Activated CD4-positive, alpha-beta T cell treated with anti-CD3 and anti-CD28 coated beads, Interleukin-10, Interleukin-2, amounts not matched to agents 100 ng/mL and 50 ng/mL, durations not matched to agents 16 hours and 8 hours (primary cell): ENCODE measurements at regions not wholly inside any gene's neighbourhood (a gene's known extent, or its start where the extent isn't known, plus 50 kb on each side); places are given as distances from the start of the nearest gene placed in this dataset.

Source experiments
- DNase-seq: peaks from one replicate; pipeline ENCODE4 v3.0.0-alpha.2; 2020

GRCh38 chr9:89697553-89697952, 92.7 kb downstream of the GADD45G start:
- no peak for DNase-seq

- DNase-seq, result no peak
Observed at GRCh38 chr9:89698411-89699005, 93.7 kb downstream of the GADD45G start.

- DNase-seq, result no peak
Observed at GRCh38 chr9:89699646-89700045, 94.8 kb downstream of the GADD45G start.

- DNase-seq, result peak; percentile 82
Observed at GRCh38 chr9:89701221-89701798, 96.5 kb downstream of the GADD45G start.

GRCh38 chr9:89702401-89702800, 97.6 kb downstream of the GADD45G start:
- DNase-seq, result no peak

GRCh38 chr9:89705651-89706050, 100.8 kb downstream of the GADD45G start:
- no peak for DNase-seq

- DNase-seq, result no peak
Observed at GRCh38 chr9:89706086-89706485, 101.3 kb downstream of the GADD45G start.

GRCh38 chr9:89706731-89707191, 101.9 kb downstream of the GADD45G start:
- no peak for DNase-seq

- DNase-seq, result no peak
Observed at GRCh38 chr9:89710697-89711096, 105.9 kb downstream of the GADD45G start.

GRCh38 chr9:89711866-89712265, 107.1 kb downstream of the GADD45G start:
- DNase-seq, result no peak

- DNase-seq, result no peak
Observed at GRCh38 chr9:89712283-89712682, 107.5 kb downstream of the GADD45G start.

- no peak for DNase-seq
Observed at GRCh38 chr9:89714321-89714720, 109.5 kb downstream of the GADD45G start.

- peak; percentile 30 for DNase-seq
Observed at GRCh38 chr9:89715318-89715858, 110.6 kb downstream of the GADD45G start.

- no peak for DNase-seq
Observed at GRCh38 chr9:89715881-89716280, 111.1 kb downstream of the GADD45G start.

GRCh38 chr9:89716559-89716958, 111.7 kb downstream of the GADD45G start:
- no peak for DNase-seq

GRCh38 chr9:89718176-89718575, 113.4 kb downstream of the GADD45G start:
- DNase-seq, result no peak

GRCh38 chr9:89718651-89719050, 113.8 kb downstream of the GADD45G start:
- no peak for DNase-seq

- no peak for DNase-seq
Observed at GRCh38 chr9:89719202-89719601, 114.4 kb downstream of the GADD45G start.

GRCh38 chr9:89720696-89721175, 115.9 kb downstream of the GADD45G start:
- no peak for DNase-seq

- no peak for DNase-seq
Observed at GRCh38 chr9:89721176-89721700, 116.4 kb downstream of the GADD45G start.

- no peak for DNase-seq
Observed at GRCh38 chr9:89721971-89722530, 117.2 kb downstream of the GADD45G start.

- DNase-seq, result no peak
Observed at GRCh38 chr9:89722712-89723111, 117.9 kb downstream of the GADD45G start.

GRCh38 chr9:89723469-89724100, 118.8 kb downstream of the GADD45G start:
- no peak for DNase-seq
